ENCODE measurements at regions not wholly inside any gene's neighbourhood (a gene's known extent, or its start where the extent isn't known, plus 50 kb on each side); places are given as distances from the start of the nearest gene placed in this dataset.

DNA sequence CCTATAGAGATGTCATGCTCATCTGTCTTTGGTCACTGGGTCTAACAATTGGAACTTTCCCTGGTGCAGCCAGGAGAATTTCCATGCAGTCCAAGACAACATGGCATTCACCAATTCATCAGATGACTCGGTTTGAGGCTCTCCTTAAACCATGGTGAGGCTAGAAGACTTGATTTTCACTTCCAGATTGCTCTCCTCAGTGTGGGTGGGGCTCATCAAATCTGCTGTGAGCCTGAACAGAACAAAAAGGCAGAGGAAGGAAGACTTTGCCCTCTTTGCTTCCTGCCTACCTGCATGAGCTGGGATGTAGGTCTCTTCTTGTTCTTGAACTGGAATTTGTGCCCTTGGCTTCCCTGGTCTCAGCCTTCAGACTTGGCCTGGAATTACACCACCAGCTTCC, 203.4 kb upstream of the TRIB2 start:
- FAIRE-seq = no peak
- no peak for DNase-seq (ENCODE audit: low spot score)

DNA sequence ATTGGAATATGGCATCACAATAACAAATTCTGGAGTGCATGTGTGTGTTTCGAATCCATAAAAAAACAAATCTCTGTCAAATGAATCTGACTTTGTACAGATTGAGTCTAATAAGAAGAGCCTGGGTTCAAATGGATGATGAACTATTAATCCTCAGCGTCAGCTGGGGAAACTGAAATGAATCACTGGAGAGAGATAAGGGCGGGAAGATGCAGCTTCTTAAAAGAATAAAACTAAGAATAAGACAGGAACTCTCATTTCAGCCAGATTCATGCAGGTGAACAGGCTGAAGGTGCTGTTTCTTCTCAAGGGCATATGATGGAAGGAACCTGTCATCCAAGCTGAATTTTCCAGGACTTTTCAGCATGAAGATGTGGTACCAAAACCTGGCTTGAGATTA, 202.6 kb upstream of the TRIB2 start:
- FAIRE-seq (no peak), DNase-seq (ENCODE audit: low spot score) (no peak)

DNA sequence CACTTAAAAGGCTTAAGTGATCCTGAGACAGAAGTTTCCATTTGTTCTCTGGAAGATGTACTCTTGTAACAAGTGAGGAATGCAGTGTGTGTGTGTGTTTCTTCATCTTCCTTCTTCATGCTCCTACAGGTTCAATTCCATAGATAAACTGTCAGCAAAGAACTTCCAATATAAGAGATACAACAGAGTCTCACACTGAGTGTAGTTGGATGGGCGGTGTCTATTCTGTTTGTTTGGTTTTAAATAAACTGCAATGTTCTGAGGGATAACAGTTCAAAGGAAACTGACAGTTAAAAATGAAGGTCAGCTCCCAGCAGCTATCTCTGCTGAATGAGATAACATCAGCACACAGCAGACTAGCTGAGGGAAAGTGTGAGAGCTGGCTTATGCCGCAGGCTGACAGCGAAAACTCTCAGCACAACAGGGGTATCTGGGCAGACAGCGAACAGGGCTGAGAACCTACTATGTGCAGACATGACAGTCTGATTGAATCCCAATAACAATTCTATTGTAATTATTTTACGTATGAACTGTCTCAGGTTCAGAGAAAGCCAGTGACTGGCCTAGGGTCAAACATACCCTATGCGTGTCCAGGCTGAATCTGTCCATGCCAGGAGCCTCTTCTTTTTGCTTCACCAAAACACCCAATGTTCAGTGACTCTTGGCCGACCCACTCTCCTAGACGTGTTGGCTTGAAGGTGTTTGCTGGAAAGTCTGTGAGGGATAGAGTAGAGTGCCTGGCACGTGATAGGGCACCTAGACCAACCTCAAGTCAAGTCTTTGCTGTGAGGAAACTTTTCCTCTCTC, 201.9 kb upstream of the TRIB2 start:
- no peak for DNase-seq (ENCODE audit: low spot score)
- FAIRE-seq = no peak

DNA sequence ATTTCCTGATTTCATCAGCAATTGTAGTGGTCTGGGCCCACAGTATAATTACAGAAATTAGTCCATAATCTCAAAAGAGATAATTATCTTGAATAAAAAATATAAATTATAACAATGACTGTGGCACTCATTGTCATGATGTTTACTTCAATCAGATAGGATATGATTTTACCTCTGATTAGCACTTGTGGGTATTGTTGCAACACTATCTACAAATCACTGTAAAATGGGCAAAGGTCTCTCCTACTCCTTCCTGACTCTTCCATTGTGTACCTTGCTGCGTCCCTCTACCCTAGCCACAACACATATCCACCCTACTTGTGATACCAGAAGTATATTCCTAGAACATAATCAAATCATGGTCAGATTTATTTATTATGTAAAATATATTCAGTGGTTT, 200.9 kb upstream of the TRIB2 start:
- DNase-seq (ENCODE audit: low spot score) (no peak), FAIRE-seq (no peak)

DNA sequence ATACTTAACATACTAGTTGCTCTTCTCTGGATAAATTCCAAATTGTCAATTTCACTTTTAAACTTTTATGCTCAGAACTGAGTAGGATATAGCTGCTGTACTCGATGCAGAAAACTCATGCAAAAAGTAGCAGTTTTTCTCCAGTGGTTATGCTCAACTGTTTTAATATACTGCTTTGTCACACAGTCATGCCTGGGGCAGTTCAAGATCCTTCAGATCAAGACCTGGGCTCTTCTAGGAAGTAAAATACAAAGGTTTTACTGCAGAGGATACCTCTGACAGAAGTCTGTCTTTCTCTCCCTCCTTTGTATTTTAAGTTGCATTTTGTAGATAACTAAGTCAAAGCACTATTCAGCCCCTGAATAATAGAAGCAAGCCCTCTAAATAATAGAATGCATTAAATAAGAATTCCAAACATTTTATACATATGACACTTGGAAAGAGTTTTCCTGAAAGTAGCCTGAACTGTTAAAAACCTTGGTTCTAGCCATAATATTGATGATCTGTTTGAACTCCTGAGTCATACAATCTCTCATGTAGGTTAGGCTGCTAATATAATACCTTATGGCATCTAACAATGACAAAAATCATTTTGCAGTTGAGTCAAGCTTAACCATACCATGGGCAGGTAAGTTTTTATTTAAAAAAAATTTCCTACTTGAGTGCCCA, 183.3 kb upstream of the TRIB2 start:
- DNase-seq (ENCODE audit: low spot score) (no peak), FAIRE-seq (no peak)

DNA sequence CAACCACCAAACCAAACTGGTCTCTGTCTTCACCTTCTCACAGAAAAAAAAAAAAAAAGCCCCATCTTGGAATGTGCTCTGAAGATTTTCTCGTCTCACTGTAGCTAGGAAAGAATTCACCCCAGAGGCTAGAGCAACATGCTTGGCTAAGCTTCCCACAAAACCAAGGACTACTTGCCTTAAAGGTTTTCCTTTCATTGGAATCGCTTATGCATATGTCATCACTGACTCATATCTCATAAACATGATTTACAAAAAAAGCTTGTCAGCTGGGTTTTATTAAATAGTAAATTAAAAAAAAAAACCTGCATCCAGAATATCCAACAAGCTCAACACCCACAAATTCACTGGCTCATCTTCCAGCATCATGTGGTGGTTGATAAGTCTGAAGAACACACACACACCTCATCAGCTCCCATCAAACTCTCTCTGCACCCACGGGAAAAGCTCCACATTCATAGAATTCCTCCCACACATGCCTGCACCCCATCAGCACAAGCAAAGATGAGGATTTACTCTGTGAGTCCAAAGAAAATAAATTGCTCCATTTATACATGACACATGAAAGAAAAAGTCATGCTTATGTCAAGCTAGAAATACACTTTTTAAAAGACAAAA, 182.0 kb upstream of the TRIB2 start:
- peak; percentile 9 for FAIRE-seq
- DNase-seq (ENCODE audit: low spot score) = peak; percentile 75

DNA sequence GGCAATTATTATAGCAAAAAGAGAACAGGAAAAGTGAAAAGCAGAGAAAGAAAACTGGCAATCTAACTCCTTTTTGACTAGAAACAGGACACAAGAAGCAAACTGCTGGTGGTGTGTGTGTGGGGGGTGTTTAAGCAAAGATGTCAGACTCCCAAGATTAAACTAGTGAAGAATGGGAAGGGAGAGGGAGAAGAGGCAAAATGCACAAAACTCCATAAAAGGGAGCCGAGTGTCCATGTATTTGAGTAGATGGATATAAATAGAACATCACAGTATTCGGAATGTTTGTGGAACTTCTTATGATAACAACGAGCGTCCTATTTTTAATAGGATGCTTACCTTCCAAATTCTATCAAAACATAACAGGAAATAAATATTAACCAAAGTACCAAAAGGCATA, 179.8 kb upstream of the TRIB2 start:
- no peak for DNase-seq (ENCODE audit: low spot score)
- no peak for FAIRE-seq

DNA sequence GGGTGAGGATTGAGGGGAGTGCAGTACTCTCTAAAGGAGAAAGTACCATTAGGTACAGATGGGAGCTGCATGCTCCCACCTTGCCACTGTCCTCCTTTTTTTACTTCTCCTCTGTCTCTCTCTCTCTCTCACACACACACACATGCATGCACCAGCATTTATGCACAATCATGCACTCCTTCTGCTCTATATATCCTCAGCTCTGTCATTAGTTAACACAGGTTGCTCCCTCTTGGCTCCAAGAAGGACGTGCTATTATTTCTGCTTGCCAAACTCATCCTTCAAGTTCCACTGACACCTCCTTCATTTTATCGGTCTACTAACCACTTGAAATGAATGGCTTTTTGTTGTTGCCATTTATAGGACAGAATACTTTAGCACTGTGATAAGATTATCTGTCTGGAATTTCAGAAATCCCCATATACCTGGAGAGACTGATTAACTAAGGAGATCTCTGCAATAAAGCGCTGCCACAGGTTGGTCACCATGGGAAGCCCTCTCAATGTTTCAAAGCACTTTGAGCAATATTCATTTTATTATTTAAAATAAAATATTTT, 178.5 kb upstream of the TRIB2 start:
- FAIRE-seq = no peak

DNA sequence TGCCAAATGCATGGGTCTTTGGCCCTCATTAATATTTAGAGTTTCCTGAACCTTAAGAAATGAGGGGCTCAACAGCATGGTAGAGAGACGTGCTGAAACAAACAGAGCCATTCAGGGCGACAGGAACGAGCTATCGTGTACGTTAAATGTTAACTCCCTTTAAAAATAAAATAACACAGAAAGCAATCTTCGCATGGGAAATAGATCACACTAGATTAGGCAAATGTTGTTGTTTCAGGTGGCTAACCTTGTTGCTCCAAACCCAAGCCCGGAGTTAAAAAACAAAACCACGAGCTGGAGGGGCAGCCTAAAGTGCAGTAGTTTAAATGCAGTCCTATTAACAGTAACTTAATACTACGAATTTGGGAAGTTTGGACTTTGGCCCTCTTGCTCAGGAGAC, 177.4 kb upstream of the TRIB2 start:
- DNase-seq (ENCODE audit: low spot score) = no peak
- no peak for FAIRE-seq

More for the DNA sequence above, 178.5 kb upstream of the TRIB2 start:
- no peak for DNase-seq (ENCODE audit: low spot score)

DNA sequence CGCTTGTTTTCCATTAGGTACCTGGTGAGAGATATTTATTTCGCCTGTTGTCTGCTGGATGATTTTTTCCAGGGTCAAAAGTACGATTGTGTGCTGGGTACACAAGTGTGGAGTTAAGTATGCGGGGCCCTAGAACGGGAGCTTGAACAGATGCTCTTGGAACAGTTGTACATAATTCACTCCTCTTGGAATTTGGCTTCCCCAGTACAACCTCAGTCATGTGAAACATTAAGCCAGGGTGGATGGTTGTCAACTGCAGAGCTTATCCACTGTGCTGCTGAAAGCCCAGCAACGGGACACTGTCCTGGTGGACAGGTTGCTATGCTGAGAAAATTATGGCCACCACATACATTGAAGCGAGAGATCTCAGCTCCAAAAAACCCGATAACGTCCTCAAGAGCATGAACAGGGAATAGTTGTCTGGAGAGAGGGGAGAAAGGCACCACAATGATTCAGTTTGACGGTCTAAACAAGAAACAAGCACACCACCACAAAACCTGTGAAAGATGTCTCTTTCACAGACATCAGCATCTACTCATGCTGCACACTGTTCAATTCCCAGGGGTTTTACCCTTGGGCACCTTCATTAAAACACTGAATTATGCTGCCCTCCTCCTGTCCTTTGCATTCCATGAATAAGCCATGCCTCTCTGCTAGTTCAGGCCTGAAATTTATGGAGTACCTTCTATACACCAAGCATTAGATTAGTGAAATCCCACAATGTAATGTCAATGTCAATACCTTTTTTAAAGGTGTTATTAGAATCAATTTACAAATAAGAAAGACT, 176.8 kb upstream of the TRIB2 start:
- no peak for FAIRE-seq
- DNase-seq (ENCODE audit: low spot score) = no peak

DNA sequence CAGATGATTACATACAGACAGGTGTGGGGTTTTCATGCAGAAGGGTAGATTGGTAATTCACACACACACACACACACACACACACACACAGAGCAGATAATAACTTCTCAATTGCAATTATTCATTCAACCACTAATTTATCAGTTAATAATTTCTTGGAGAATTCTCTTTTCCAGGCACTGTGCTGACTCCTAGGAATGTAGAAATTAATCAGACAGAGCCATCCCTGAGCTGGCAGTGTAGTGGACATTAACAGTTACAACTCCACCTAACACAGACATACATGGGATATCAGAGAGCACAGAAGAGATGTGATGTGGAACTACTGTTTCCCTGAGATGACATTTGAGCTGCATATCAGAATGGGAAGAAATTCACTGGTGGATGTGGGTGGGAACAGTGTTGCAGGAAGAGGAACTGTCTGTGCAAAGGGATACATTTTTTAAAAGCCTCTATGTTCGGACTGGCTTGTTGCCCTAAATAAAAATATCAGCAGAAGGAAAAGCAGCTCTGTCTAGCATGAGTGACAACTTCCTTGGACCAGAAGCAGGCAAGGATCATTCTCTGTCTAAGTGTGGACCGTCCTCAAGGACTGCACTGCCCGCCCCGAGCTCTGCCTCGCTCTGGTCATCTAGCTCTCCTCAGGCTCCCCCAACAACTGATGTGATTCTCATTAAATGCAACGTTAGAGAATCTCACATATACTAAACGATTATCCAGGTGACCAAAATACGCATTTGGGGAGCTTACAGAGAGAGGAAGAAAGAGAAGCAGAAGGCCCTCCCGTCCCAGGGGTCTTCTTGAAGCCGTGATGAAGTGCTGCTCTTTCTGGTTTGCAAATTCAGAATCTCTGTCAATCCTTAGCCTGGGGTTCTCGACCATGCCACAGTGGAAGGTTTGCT, 173.4 kb upstream of the TRIB2 start:
- DNase-seq (ENCODE audit: low spot score) = no peak
- peak; percentile 61 for FAIRE-seq

DNA sequence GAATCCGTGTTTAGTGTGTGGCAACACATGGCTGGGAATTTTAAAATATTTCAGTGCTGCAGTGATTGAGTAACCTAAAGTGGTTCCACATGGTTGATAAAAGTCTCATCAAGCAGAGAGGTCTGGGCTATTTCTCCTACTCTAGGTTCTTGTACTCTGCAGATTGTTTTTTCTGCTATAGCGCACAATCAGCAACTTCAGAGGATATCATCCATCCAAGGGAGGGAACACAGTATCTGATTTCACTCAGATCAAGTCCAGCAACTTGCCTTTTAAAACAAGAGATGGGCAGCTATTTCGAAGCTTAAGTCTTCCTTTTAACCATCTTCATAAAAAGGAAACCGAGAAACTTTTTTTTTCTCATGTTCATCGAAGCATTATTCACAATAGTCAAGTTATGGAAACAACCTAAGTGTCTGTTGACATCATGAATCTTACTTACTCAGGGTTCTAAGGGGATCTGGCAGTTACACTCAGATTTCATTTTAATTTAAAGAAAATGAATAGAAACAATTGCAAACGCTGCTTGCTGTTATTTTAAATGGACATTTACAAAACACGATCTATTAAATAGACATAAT, 172.7 kb upstream of the TRIB2 start:
- no peak for FAIRE-seq
- no peak for DNase-seq (ENCODE audit: low spot score)

DNA sequence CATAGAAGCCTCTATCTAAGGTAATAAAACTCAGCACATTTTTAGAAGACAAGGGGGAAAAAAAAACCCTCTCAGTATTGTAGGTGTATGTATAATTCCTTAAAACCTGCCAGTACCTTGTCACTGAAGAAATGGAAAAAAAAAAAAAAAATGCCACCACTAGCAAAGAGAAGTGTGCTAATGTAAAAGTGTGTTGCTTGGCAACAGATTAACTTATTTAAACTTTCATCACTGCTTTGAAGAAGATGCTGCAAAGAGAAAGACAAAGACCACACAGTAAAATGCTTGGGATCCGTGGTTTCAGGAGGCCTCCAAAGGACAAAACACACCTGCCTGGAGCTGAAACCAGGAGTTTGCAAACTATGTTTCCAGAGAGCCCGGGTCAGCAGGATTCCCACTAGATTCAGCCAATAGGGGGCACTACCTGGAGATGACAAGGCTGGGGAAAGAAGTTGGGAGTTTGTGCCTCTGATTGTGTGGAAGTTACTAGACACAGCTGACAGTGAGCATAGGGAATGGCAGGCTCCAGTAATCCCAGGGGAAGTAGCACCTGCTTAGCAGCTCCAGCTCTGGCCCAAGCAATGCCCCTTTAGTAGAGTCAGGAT, 169.1 kb upstream of the TRIB2 start:
- DNase-seq (ENCODE audit: low spot score) (no peak), FAIRE-seq (no peak)

DNA sequence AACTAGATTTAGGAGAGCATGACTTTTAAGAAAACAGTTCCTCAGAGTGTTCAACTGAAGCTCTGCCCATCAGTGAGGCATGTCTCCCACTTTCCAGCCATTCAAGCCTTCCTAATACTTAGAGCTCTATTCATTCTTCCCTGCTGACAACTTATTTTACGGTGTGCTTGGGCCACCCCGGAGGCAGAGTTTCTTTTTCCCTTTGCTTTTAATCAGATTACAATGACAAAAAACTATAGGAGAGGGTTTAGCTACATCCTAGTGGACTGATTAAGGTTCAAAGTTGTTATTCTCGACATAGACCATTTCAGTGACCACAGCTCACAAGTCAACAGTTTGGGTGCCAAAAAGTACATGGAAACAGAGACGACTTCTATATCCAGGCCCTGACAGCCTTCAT, 167.8 kb upstream of the TRIB2 start:
- FAIRE-seq (no peak), DNase-seq (ENCODE audit: low spot score) (no peak)

DNA sequence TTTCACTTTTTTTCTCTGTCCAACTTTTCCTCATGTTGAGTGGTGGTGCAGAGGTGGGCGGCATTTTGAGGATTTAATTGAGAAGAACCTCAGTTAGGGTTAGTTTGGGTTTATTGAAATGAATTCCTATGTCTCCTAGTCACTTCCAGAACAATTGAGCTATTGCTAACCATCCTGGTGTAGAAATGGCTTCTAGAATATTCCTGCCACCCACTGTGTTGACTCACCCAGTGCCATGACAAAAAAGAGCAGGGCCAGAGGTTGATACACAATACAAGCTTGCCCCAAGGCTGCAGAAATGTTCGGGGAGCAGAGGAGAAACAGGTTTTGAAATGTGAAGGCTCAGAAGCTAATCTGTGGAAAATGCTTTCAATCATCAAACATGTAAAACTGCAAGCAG, 167.1 kb upstream of the TRIB2 start:
- peak; percentile 47 for DNase-seq (ENCODE audit: low spot score)
- FAIRE-seq = no peak

DNA sequence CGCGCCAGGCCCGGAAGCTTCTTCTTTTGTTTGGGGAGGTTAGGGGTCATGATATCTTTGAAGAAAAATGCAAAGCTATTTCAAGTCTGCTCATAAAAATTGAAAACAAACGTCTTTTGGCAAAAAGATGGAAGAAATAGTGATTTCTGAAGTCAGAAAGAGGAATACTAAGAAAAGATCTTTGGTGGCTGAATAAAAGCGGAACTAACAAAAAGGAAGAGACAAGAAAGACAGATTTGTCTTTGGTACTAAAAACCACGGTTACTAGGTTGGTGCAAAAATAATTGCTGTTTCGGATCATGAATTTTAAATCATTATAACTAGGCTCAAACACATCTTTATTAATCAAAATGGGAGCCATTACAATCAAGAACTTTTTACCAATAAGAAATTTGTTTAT, 164.6 kb upstream of the TRIB2 start:
- no peak for FAIRE-seq
- no peak for DNase-seq (ENCODE audit: low spot score)

DNA sequence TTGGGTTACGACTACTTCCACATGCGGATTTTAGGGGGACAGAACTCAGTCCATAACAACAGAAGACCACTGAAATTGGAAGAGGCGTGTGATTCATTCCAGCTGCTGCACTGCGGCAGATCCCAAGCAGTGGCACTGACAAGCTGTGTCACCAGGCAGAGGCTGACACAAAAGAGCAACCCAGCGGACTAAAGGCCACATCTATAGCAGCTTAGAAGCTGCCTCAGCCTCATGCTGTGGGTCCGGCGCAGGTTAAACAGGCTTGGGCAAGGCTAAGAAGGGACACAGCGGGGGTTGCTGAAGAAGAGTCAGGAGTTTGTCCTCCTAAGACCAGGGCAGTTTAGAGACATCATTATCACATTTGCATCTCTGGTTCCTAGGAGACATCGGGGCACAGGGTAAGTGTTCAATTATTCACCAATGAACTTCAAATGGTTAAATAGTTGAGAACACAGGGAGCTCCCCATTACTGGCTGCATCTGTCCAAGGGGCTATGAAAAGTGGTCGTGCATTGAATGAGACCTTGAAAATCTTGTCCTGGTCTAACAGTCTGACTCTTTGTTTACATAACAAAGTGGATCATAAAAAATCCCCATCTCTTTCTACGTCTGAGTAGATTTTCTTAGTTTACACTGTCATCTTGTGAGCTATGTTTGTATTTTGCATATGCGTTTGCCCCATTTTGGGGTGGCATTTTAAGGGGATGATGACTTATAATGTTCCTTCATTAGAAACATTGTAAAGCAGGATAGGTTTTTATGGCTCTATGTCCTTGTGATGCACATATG, 162.3 kb upstream of the TRIB2 start:
- peak; percentile 5 for FAIRE-seq
- DNase-seq (ENCODE audit: low spot score) = no peak

DNA sequence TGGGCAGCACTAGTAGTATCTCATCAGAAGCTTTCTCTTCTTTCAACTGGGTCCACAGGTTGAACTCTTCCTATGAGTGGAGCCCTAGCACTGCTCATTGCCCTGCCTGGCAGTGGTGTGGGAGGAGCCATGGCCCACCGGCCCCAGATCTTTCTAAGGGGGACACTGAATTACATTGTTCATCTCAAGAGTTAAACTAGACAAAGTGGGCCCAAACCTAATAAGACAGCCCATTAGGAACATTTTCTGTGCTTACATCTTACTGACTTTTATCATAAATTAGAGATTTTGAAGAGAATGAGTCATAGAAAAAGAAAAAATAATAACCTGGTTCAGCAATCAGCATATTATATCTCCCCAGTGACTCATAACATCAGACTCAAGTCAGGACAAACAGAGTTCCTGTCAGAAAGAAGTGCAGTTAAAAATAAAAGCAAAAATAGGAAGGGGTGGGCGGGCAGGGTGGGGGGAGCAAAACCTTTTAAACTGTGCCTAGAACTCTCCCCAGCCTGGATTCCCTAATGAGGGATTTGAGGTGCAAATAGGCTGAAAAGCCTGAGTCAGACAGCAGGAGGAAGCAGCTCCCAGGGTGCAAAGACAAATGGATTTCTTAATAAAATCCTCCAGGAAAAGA, 161.6 kb upstream of the TRIB2 start:
- FAIRE-seq (no peak), DNase-seq (ENCODE audit: low spot score) (peak; percentile 57)

Data from urothelium cell line (cell line).